GM12872 (cell line): ENCODE measurements at regions not wholly inside any gene's neighbourhood (a gene's known extent, or its start where the extent isn't known, plus 50 kb on each side); places are given as distances from the start of the nearest gene placed in this dataset.

ENCODE experiments used
- CTCF ChIP-seq: IDR thresholded peaks from 3 replicates; pipeline ENCODE4 v1.5.1; 2011; ENCODE audit warnings: low read depth, mild to moderate bottlenecking, low read length, moderate library complexity; ENCODE audit not compliant: insufficient read depth

DNA sequence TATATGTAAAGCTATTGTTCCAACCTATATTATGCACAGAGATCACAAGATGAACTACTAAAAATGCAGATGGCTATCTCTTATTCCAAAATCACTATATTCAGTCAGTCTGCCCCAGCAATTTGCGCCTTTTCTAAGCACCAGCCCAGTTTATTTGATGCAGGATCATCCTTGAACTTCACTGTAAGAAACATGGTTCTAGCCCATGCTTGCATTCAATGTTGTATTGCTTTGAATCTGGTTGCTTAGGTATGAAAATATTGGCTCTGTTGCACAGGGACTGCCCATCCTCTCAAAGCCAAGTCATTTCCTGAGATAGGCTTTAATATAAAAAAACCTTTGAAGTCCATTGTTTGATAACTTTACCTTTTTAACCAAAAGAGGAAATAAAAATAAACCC, 170.5 kb upstream of the LRIG1 start:
- no peak for TF ChIP-seq CTCF

- TF ChIP-seq CTCF, result no peak
Measured at GRCh38 chr3:66672830-66673229, 172.0 kb upstream of the LRIG1 start.

GRCh38 chr3:66673293-66673692, 172.5 kb upstream of the LRIG1 start:
- no peak for TF ChIP-seq CTCF

DNA sequence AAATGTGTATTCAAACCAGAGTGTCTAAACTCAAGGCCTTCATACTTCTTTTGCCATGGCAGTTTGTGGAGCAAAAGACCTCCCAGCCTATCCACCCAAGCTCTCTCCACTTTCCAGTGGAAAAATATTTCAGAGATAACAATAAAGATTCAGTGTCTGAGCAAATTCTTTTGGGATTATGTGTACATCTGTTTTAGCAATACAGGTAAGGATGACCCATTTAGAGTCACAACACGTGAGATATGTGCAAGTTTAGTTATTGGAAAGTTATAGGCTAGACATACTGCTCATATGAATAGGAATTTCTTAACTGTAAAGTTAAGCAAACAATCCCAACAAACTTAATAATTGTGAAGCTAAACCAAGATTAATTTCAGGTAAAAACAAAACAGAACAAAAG, 174.5 kb upstream of the LRIG1 start:
- no peak for TF ChIP-seq CTCF

GRCh38 chr3:66692042-66692765, 191.4 kb upstream of the LRIG1 start:
- no peak for TF ChIP-seq CTCF

DNA sequence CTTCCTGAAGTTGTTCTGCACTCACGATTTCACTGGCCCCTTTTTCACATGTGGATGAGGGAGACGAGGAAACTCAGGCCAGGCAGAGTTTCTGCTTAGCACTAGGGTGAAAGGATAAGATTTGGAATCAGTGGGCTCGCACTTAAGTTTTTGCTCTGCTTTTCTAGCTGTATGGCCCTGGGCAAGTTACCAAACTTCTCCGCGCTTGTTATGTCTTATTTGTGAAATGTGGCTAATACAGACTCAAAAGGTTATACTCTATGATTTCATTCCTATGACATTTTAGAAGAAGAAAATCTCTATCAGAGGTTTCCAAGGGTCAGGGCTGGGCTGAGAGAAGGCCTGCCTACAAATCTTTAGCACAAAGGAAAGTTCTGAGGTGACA, 191.9 kb upstream of the LRIG1 start:
- TF ChIP-seq CTCF, result no peak

DNA sequence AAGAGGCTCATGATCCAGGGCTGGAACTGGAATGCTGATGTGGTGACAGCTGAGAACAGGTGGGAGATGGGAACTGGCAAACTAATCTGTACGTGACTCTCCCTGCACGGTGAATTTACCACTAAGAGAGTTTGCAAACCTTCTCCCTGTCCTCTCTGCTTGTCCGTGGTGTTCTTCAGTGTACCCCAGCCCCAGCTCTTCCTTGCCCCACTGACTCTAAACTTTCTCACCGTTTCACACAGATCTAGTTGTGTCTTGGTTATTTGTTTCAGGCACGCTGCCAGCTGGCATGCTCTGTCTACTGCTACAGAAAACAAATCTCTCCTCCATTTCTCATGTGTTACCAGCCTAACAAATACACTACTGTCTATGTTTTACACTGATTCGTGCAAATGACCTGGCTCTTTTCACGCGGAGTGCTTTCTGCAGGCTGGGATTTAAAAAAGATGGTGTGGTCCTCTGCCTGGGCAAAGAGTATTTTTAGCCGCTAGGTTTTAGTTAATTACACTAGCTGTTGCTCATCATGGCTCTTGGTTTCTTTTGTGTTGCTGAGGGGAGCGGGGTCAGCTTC, 192.7 kb upstream of the LRIG1 start:
- TF ChIP-seq CTCF, result no peak

- no peak for TF ChIP-seq CTCF
Measured at GRCh38 chr3:66702126-66702525, 201.3 kb upstream of the LRIG1 start.
